H7 (cell line): ENCODE measurements at regions not wholly inside any gene's neighbourhood (a gene's known extent, or its start where the extent isn't known, plus 50 kb on each side); places are given as distances from the start of the nearest gene placed in this dataset.

Experiments used
- DNase-seq: peaks from one replicate; pipeline ENCODE4 v3.0.0; 2012
- H3K27me3 ChIP-seq: 2 replicates; pipeline ENCODE4 v1.6.0; 2011; ENCODE audit warnings: mild to moderate bottlenecking, low read length; ENCODE audit not compliant: control insufficient read depth, insufficient read depth
- H3K36me3 ChIP-seq: replicated peaks from 2 replicates; pipeline ENCODE4 v1.5.1; 2011; ENCODE audit warnings: low read length; ENCODE audit not compliant: control insufficient read depth, insufficient read depth
- H3K4me3 ChIP-seq: 2 replicates; pipeline ENCODE4 v1.5.1; 2011; ENCODE audit warnings: low read depth, mild to moderate bottlenecking, control low read depth, low read length, moderate library complexity; ENCODE audit not compliant: insufficient read depth

DNA sequence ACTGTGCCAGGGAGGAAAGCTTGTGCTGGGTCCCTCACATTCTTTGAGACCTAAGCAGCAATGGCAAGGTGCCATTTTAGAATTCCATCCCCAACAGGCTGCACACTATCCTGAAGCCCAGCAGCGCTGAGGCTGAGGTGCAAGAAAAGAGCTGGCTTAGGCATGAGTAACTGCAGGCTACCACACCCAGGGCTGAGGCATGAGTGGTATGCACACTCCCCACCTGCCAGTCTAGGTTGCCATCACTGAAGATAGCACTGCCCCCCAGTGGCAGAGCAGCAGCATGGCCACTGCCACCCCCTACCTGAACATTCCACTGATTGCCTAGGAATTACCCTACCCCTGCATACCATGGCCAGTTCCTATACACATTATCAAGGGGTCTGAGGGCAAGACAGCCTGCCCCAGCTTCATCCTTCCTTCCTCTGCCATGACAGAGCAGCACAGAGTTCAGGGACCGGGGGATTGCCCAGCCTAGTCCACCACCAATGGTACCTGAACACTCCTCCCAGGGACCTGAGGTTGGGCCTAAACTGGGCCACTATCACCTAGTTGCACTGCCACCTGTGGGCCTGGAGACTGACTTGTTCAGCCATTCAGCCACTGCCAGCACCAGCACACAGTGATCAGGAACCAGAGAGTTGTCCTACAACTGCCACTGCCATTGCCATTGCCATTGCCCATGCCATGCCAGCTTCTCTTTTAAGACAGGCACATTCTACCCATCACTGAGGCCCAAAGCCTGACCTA is 129.8 kb downstream of the SATB1 start:
- Histone ChIP-seq H3K36me3 (no peaks in the 10 kb centered on the region), H3K27me3 (no peaks in the 10 kb centered on the region), H3K4me3 (no peak overlapping the region)
- peak; percentile 46 for DNase-seq

DNA sequence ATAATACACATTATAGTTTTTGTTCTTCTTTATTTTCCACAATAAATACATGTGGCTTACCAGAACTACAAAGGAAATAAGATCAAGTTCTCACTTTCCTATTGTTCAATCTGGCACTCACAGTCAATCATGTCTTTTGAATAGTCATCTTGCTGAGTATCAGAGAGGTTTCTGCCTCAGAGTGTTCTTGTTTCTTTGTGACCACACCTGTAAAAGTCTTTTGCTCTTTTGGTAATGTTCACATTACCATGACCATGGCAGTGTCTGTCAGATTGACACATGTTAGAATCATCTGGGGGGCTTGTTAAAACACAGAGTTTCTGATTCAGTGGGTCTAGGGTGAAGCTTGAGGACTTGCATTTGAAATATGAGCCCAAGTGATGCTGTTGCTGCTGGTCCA is 135.0 kb downstream of the SATB1 start:
- Histone ChIP-seq H3K4me3 (no peak overlapping the region), H3K36me3 (no peaks in the 10 kb centered on the region), H3K27me3 (no peaks in the 10 kb centered on the region)
- no peak for DNase-seq

DNA sequence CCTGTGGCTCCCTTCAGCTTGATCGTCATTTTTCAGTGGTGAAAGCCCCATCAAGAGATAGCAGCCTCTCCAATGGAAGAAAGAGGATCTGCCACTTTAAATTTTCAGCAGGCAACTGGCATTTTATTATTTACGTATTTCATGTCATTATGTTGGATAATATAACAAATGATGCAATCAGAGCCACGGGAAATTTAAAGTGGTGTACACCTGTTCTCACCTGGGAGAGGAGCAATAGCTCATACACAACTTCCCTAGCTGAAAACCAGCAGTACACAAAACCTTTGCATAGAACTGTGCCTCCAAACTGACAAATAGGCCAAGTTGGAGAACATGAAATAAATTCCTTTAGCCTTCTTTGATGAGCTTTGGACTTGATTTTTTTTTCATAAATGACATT is 136.9 kb downstream of the SATB1 start:
- Histone ChIP-seq H3K27me3 (no peaks in the 10 kb centered on the region), H3K4me3 (no peak overlapping the region), H3K36me3 (no peaks in the 10 kb centered on the region)
- no peak for DNase-seq

DNA sequence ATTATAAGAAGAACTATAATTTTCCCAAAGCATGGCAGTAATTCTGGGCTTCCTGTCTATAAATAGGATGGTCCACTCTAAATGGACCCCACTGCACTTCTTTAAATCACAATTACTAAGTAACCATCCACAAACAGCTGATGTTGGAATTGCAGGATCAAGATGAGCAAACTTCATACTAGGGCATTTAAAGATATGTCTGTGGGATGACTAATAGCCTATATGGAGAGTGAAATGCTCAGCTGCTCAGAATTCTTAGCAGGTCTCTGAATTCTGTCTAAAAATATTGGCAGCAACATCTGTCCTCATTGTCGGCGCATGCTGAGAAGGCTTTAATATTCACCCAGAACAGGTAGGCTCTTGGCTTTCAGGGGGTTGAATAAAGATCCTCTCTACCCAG is 140.4 kb downstream of the SATB1 start:
- DNase-seq = no peak
- Histone ChIP-seq H3K27me3 (no peaks in the 10 kb centered on the region), H3K36me3 (no peaks in the 10 kb centered on the region), H3K4me3 (no peak overlapping the region)

DNA sequence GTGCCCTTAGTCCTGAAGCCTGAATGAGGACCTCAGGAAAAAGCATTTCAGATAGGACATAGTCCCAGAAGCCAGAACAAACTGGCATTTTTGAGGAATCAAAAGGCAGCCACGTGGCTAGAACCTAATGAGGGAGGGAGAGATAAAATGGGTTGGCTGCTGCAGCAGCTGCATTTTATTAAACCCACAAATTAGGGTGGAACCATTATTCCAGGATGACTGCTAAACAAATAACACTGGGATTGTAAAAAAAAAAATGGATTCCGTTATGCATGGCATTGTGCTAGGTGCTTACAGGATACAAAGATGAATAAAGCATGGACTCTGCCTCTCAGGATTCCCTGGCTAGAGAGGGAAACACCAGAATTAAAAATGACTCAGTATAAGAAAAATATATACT is 141.5 kb downstream of the SATB1 start:
- DNase-seq = no peak
- no peak overlapping the region for H3K4me3 ChIP-seq

DNA sequence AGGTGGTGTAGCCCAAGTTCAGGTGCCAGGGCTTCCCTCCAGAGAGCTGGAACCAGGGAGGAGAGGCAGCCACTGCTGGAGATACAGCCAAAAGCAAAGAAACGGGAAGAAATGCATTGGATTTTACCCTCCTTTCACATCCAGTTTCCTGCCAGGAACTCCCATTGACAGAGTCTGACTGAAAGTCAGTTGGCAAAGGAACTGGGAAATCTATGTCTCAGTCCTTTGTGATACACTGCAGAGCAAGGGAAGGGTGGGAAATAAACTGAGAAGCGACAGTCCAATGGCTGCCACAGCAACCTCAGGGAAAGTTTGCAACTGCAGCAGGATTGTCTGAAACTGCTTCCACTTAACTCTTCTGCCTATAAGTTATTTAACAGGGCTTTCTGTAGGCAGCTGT is 142.6 kb downstream of the SATB1 start:
- Histone ChIP-seq H3K4me3 (no peak overlapping the region), H3K36me3 (no peaks in the 10 kb centered on the region), H3K27me3 (no peaks in the 10 kb centered on the region)
- no peak for DNase-seq

More for the DNA sequence above, 141.5 kb downstream of the SATB1 start:
- Histone ChIP-seq H3K36me3 (no peaks in the 10 kb centered on the region), H3K27me3 (no peaks in the 10 kb centered on the region)

DNA sequence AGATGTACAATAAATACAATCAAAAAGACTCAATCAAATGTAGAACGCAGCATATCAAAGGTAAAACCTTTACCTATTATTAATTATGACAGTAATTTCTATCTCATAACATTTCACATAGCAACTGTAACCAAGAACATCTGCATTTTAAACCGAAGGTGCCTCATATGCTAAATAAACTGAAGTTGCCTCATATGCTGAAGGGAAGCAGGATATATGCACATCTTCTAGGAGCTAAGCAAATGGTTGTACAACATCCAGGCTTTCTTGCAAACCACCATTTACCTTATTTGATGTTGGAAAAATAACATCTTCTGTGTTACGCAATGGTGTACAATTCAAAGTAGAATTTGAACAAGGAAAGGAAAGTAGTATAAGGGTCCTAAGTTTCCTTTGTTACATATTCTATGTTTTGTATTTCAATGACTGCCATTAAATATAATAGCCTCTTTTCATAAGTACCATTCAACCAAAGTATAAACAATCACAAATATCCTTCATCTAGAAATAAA is 145.9 kb downstream of the SATB1 start:
- no peak for DNase-seq
- Histone ChIP-seq H3K36me3 (no peaks in the 10 kb centered on the region), H3K27me3 (no peaks in the 10 kb centered on the region), H3K4me3 (no peak overlapping the region)

DNA sequence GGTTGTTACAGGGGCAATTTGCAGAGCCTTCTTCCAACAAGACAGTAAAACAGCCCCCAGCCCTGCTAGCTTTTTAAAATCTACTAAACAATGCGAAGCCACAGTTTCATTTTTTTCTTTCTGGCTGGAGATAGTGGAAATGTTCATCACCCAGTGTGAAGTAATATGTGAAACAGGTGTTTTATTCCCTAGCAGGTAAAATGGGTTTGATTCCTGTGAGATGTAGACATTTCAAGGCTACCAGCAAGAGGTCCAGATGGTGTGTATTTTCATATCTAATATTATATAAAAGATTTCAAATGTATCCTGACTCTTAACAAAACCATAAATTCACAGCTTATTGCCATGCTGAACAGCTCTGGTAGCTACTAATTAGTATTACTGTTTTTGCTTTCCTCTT is 160.3 kb downstream of the SATB1 start:
- Histone ChIP-seq H3K4me3 (no peak overlapping the region), H3K27me3 (no peaks in the 10 kb centered on the region), H3K36me3 (no peaks in the 10 kb centered on the region)
- no peak for DNase-seq

DNA sequence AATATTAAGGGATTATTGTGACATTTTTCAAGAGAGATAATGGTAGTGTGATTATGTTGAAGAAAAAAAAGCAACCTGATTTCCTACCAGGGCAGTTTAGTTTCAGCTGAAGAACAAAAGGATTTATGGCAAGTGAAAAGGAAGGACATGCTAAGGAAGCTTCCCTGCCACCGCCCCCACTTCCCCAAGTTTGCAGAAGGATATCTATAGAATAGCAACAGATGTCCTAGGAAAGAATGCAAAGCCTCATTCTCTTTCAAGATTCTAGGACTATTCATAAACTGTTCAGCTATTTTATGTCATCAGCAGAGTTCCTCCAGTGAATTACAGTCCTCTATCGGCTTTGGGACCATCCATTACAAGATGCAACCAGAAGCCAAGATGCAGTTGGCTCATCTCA is 160.8 kb downstream of the SATB1 start:
- no peak for DNase-seq
- Histone ChIP-seq H3K27me3 (no peaks in the 10 kb centered on the region), H3K36me3 (no peaks in the 10 kb centered on the region), H3K4me3 (no peak overlapping the region)

DNA sequence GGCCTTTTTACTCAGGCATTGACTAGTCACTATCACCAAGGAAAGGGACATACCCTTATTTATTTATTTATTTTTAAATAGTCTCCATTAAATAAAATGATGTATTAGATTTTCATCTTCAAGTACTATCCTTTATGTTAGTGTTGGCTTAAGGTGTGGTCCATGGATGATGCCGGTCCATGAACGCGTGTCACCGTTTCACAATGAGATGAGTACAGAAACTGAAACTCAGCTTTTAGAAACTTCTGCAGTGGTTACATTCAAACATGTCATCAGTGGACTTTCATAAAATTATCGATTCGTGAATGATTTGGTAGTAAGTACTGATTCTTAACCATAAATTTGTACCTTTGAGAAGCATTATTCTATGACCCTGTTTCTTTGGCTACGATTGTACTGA is 166.6 kb downstream of the SATB1 start:
- H3K4me3 ChIP-seq = no peak overlapping the region
- DNase-seq = no peak

DNA sequence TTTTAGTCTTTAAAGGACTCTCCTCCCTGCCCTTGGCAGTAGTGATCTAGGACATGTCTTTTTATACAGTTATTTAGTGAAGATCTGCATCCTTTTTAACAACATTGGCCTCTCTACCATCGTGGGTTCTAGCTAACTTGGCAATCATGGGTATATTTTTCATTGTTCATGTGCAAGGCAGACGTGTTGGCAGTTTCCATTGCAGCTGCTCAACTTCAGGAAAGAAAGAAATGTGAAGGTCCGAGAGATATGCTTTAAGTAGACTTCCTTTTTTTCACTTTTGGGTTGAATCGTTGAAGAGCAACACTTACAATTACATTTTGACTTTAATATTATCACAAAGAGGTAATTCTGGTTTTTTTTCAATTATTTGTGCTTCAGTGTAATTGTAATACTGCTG is 172.6 kb downstream of the SATB1 start:
- Histone ChIP-seq H3K36me3 (no peaks in the 10 kb centered on the region), H3K27me3 (no peaks in the 10 kb centered on the region), H3K4me3 (no peak overlapping the region)
- DNase-seq = no peak

More for the DNA sequence above, 166.6 kb downstream of the SATB1 start:
- H3K27me3 ChIP-seq = no peaks in the 10 kb centered on the region
- no peaks in the 10 kb centered on the region for H3K36me3 ChIP-seq

DNA sequence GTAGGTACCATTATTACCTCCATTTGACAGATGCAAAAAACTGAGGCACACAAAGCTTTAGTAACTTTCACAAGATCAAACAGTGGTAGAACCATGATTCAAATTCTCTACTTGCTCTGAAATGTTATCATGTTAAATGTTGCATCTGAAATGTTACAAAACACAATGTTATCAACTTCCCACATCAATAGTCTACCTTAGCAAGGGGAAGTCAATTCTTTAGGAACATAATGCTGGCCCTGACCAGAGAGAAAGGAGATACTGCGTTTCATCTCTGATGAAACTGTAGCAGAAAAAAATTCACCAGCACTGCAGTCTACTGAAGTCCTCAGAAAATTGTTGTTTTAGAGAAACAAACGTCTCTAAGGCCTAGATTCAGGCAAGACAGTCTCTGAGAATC is 174.1 kb downstream of the SATB1 start:
- no peak overlapping the region for H3K4me3 ChIP-seq
- no peaks in the 10 kb centered on the region for H3K27me3 ChIP-seq
- DNase-seq = no peak

DNA sequence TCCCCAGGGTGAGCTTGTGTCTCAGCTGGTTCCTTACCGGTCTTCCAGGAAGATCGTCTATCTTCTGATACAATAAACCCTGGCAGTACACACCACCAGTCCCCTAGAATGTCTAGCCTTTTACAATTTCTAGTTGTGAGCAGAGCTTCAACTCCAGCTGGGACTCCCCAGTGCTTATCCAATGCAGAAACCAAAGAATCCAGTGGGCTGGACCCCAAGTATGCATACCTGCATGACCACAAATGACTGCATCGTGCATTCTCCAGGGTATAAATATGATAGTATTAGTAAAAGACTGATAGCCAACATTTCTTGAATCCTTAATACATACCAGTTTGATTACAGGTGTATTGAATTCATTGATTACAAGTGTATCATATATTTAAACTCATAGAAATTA is 176.0 kb downstream of the SATB1 start:
- no peak for DNase-seq
- H3K27me3 ChIP-seq = no peaks in the 10 kb centered on the region
- H3K4me3 ChIP-seq = no peak overlapping the region
- H3K36me3 ChIP-seq = no peaks in the 10 kb centered on the region

More for the DNA sequence above, 174.1 kb downstream of the SATB1 start:
- no peaks in the 10 kb centered on the region for H3K36me3 ChIP-seq

DNA sequence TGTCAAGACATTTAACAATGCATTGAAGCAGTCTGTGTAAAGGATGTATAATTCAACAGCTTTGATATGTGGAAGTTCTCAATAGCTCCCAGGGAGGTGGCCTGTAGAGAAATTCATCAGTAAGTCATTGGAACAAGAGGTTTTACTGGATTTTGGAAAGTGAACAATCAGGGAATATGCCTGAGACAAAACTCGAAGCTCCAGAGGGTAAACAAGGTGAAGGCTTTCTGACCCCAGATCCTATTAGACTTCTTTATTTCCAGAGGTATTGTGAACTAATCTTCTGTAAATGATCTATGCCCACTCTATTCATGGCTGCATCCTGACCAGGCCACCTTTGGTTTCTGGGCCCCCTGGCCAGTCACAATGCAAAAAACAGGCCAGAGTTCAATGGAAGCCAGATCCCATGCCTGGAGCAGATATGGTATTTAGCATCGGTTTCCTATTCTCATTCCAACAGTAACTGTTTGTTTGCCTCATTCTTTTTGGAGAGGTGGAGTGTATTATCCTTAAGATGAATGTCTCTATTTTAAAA is 177.3 kb downstream of the SATB1 start:
- H3K4me3 ChIP-seq = no peak overlapping the region
- no peak for DNase-seq

DNA sequence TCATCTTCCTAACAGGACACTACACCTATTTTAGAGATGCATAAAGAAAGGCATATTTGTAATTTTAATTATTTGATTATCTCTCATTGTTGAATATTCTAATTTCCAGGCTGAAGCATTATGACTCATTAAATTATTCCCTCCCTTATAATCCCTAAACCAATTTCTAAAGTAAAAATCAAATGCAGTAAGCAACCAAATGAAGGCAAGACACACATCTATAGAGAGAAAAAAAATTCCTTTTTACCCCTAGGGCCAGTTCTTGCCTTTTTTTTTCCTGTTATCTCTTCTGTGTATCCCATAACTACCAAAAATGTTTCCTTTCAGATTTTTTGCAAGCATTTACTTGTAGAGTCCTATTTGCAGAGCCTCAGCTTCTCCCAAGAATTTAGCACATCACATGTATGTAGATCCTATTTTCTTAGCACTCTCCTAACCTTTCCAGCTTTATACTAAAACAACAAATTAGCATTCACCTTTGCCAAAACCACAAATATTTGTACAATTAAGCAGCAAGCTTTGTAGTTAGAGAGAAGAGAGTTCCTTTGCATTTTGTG is 177.9 kb downstream of the SATB1 start:
- no peak for DNase-seq
- Histone ChIP-seq H3K4me3 (no peak overlapping the region), H3K27me3 (no peaks in the 10 kb centered on the region), H3K36me3 (no peaks in the 10 kb centered on the region)

More for the DNA sequence above, 177.3 kb downstream of the SATB1 start:
- H3K36me3 ChIP-seq = no peaks in the 10 kb centered on the region
- H3K27me3 ChIP-seq = no peaks in the 10 kb centered on the region
